Vagina (tissue), 2 donors: ENCODE measurements at regions not wholly inside any gene's neighbourhood (a gene's known extent, or its start where the extent isn't known, plus 50 kb on each side); places are given as distances from the start of the nearest gene placed in this dataset.

Source experiments
- DNase-seq, 2 donors: peaks; one replicate each; pipeline ENCODE4 v3.0.0-alpha.2; 2017; ENCODE audit errors: extremely low spot score in 2 of 2
- H3K27ac ChIP-seq: fragments of 200-600 bp; sonication (generic); one replicate; pipeline ENCODE4 v1.5.1; 2019
- H3K27me3 ChIP-seq: fragments of 200-600 bp; sonication (generic); one replicate; pipeline ENCODE4 v1.5.1; 2019
- H3K36me3 ChIP-seq, 2 donors: fragments of 200-600 bp; sonication (generic); one replicate each; pipeline ENCODE4 v1.5.1; 2017 to 2019
- H3K4me1 ChIP-seq: fragments of 200-600 bp; sonication (generic); one replicate; pipeline ENCODE4 v1.5.1; 2019
- H3K4me3 ChIP-seq, 2 donors: fragments of 200-600 bp; sonication (generic); 1 replicate in 1 of 2; 2 replicates in 1 of 2; pipeline ENCODE4 v1.5.1; 2016 to 2019
- H3K9me3 ChIP-seq: fragments of 200-600 bp; sonication (generic); one replicate; pipeline ENCODE4 v1.5.1; 2019
- CTCF ChIP-seq, 3 experiments: fragments of 450-650 bp in 2 of 3; fragments of 200-600 bp in 1 of 3; sonication (generic) in 1 of 3; IDR thresholded peaks; one replicate each; pipeline ENCODE4 v1.5.1; 2017 to 2019; ENCODE audit warnings: antibody characterized with exemption in 3 of 3, mild to moderate bottlenecking in 2 of 3, moderate library complexity in 2 of 3
- POLR2A ChIP-seq, 2 donors: fragments of 450-650 bp; IDR thresholded peaks; one replicate each; pipeline ENCODE4 v1.6.1; 2017; ENCODE audit warnings: antibody characterized with exemption in 2 of 2, mild to moderate bottlenecking in 2 of 2, moderate library complexity in 2 of 2
- POLR2AphosphoS5 ChIP-seq, 2 donors: sonication (generic); formaldehyde crosslinking; IDR thresholded peaks; one replicate each; pipeline ENCODE4 v1.9.0; 2017; ENCODE audit warnings: antibody characterized with exemption in 2 of 2, mild to moderate bottlenecking in 2 of 2, low read depth in 1 of 2; ENCODE audit not compliant: insufficient read depth in 1 of 2
- intact Hi-C: fragments of 100-400 bp; cut with DNase I; formaldehyde crosslinking; loops from one replicate; pipeline ENCODE4 v1.15.1; 2023

DNA sequence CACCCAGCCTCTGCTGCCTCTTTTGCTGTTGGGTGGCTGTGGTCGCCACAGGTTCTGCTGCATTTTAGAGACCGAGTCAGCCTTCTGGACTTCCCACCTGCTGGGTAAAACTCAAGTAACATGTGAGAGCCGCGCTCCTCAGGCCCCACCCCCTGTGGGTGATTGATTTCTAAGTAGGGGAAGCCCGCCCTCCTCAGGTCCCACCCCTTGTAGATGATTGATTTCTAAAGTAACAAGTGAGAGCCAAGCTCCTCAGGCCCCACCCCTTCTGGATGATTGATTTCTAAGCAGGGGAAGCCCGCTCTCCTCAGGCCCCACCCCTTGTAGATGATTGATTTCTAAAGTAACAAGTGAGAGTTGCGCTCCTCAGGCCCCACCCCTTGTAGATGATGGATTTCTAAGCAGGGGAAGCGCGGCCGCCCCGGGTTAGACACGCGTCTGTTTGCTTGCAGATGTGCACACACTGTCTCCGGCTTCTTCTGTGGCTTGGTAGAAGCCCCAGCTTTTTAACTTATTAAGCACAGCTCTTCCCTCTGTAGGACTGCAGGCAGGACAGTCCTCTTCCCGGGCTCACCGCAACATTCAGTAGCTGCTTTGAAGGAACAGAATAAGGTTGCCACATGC, 83.4 kb downstream of the FAM43A start:
- Histone ChIP-seq H3K36me3 (no peaks in the 10 kb centered on the region), H3K4me3 (peak overlapping the region; percentile 30 to 38), H3K27me3 (no peaks in the 10 kb centered on the region), H3K9me3 (no peaks in the 10 kb centered on the region), H3K4me1 (peaks cover 38% of the 10 kb centered on the region), H3K27ac (no peak overlapping the region)
- DNase-seq, result peak in 1 of 2 donors; percentile 97
- intact Hi-C loops, result no loop called here
- TF ChIP-seq POLR2A (IDR thresholded peaks at IDR 0.05) (no peak), CTCF (IDR thresholded peaks at IDR 0.05) (no peak), POLR2AphosphoS5 (IDR thresholded peaks at IDR 0.05; ENCODE audit: insufficient read depth in 1 of 2, low read depth in 1 of 2) (no peak)

DNA sequence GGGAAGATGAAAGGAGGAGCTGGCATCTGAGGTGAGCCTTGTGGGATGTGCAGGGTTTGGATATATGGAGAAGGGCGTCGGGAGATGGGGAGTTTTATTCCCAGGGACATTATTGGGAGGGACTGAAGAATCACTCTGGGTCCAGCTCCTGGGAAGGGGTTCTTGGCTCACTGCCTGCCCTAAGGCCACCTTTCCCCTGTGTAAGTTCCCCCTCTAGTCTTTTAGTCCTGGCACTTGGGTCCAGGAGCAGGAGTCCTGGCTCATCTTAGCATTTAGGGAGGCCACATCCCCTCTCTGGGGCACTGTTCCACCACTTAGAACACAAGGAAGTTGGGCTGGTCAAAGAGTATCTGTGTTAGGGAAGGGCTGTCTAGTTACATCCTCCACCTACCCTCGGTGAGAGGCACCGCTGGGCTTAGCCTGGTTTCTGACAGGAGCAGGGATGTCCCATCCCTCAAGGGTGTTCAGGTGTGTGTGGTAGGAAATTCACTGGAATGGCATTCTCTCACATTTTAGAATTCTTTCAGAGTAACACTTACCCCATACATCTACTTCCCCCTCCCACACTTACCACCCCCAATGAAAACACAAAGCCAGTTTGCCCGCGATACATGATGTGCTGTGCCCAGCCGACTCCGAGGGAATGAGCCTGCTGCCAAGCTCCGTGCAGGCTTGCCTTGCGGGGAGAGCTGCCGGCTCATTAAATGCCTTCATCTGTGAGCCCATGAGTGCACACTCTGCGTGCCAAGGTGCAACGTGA, 86.7 kb downstream of the FAM43A start:
- H3K9me3 ChIP-seq, result no peaks in the 10 kb centered on the region
- peak overlapping the region; percentile 43 for H3K27ac ChIP-seq
- H3K4me1 ChIP-seq, result peaks cover 48% of the 10 kb centered on the region
- no peaks in the 10 kb centered on the region for H3K27me3 ChIP-seq
- H3K36me3 ChIP-seq, result no peaks in the 10 kb centered on the region
- intact Hi-C loops, result no loop called here
- TF ChIP-seq POLR2A (IDR thresholded peaks at IDR 0.05), result no peak
- no peak for TF ChIP-seq POLR2AphosphoS5 (IDR thresholded peaks at IDR 0.05; ENCODE audit: insufficient read depth in 1 of 2, low read depth in 1 of 2)
- no peak for TF ChIP-seq CTCF (IDR thresholded peaks at IDR 0.05)
- peak in 1 of 2 donors; percentile 94 for DNase-seq
- no peak overlapping the region for H3K4me3 ChIP-seq

GRCh38 chr3:194773216-194773615, 87.5 kb downstream of the FAM43A start:
- Histone ChIP-seq H3K9me3 (no peaks in the 10 kb centered on the region), H3K27ac (peak overlapping the region; percentile 43), H3K36me3 (no peaks in the 10 kb centered on the region), H3K4me1 (peaks cover 48% of the 10 kb centered on the region), H3K4me3 (no peak overlapping the region), H3K27me3 (no peaks in the 10 kb centered on the region)
- no peak for TF ChIP-seq CTCF (IDR thresholded peaks at IDR 0.05)
- peak in 1 of 2 donors; percentile 27 for TF ChIP-seq POLR2AphosphoS5 (IDR thresholded peaks at IDR 0.05; ENCODE audit: insufficient read depth in 1 of 2, low read depth in 1 of 2)
- TF ChIP-seq POLR2A (IDR thresholded peaks at IDR 0.05), result no peak
- DNase-seq, result peak in 1 of 2 donors; percentile 81
- intact Hi-C loops, result no loop called here

DNA sequence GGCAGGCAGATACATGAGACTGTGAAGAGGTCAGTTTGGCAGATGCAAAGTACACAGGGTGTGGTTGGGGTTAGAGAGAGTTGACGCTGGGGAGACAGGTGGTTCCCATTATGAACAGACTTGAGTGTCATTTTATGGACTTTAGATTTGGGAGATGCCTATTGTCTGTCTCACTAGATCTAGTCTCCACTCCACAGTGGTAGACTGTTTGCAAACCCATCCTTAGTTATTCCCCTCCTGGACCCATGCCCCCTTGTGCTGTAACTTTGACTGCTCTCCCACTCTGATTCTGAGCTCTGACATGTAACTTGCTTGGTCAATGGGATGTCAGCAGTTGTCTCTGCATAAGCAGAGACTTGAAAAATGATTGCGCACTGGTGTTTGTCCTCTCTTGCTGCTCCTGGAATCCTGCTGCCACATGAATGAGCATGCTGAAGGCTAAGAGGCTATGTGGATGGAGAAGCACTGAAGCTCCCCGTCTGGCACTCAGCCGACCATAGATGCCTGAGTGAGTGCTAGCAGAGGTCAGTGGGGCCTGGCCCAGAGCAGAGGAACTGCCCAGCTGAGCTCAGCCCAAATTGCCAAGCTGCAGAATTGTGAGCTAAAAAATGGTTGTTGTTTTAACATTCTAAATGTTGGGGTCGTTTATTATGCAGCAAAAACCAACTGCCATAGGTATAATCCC, 88.2 kb downstream of the FAM43A start:
- Histone ChIP-seq H3K36me3 (no peaks in the 10 kb centered on the region), H3K27me3 (no peaks in the 10 kb centered on the region), H3K4me1 (peaks cover 43% of the 10 kb centered on the region), H3K9me3 (no peaks in the 10 kb centered on the region), H3K4me3 (no peak overlapping the region), H3K27ac (peak overlapping the region; percentile 31)
- DNase-seq, result peak in 1 of 2 donors; percentile 70
- intact Hi-C loops, result no loop called here
- TF ChIP-seq CTCF (IDR thresholded peaks at IDR 0.05), result no peak
